ENCODE measurements at regions not wholly inside any gene's neighbourhood (a gene's known extent, or its start where the extent isn't known, plus 50 kb on each side); places are given as distances from the start of the nearest gene placed in this dataset.

DNA sequence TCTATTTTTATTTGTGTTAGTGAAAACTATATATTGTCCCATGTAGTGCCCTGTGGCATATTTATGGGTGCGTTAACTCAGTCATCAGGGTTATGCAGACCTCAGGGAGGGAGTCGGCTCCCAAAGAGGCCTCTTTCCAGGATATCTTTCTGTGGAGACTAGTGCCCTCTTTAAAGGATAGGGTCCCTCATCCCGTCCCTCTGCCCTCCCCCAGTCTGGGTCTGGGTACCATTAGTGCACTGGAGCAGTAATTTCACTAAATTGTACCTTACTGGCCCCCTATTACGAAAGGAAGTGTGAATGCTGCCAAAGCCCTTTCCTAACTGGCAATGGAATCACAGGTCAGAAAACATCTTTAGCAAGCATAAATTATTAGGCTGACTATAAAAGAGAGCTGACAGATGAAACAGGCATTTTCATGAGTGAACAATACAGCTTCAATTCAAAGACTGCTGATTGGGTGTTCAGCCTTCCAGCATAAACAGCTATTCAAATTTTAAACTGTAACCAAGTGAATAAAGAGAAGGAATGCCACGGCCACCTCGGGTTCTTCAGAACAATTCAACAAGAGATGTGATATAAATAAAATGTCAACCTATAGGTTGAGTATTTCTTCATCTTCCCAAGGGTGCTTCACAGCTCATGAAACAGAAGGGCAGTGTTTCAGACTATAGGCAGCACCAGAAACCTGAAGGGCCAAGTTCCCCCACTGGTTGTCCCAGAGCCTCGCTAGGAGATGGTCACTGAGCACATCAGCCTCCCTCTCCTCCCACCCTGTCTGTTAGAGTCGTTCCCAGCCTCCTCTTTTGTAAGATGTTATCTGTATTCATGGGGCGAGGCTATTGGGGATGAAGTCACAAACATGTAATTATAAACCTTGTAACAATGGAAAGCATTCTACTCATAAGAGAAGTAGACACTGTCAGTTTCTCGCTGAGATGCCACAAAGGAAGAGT is 318.7 kb downstream of the TMEM161B start:
- TF ChIP-seq POLR2A (IDR thresholded peaks at IDR 0.05) (no peak), POLR2AphosphoS5 (IDR thresholded peaks at IDR 0.05) (no peak), EP300 (IDR thresholded peaks at IDR 0.05; ENCODE audit: low read depth) (no peak)
- TF ChIP-seq, protein P1, sequence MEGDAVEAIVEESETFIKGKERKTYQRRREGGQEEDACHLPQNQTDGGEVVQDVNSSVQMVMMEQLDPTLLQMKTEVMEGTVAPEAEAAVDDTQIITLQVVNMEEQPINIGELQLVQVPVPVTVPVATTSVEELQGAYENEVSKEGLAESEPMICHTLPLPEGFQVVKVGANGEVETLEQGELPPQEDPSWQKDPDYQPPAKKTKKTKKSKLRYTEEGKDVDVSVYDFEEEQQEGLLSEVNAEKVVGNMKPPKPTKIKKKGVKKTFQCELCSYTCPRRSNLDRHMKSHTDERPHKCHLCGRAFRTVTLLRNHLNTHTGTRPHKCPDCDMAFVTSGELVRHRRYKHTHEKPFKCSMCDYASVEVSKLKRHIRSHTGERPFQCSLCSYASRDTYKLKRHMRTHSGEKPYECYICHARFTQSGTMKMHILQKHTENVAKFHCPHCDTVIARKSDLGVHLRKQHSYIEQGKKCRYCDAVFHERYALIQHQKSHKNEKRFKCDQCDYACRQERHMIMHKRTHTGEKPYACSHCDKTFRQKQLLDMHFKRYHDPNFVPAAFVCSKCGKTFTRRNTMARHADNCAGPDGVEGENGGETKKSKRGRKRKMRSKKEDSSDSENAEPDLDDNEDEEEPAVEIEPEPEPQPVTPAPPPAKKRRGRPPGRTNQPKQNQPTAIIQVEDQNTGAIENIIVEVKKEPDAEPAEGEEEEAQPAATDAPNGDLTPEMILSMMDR (IDR thresholded peaks at IDR 0.05) = no peak
